ENCODE measurements at regions not wholly inside any gene's neighbourhood (a gene's known extent, or its start where the extent isn't known, plus 50 kb on each side); places are given as distances from the start of the nearest gene placed in this dataset.

DNA sequence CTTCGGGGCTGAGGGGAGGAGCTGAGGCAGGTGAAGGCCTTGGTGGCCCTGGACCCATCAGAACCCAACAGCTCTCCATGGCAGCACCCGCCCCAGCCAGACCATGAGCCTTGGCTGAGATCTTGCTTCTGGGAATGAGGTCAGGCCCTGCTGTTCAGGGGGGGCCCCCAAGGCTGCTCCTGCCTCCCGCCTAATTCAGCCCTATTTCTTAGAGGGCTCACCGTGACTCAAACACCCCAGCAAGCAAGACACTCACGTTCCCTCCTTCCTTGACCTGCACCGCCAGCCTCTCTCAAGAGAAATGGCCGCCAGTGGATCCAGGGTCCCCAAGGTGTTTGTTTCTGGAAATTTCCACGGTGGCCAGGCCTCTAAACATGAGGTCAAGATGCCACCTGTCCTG lies 61.4 kb upstream of the PPP1R26 start:
- TF ChIP-seq POLR2AphosphoS5 (IDR thresholded peaks at IDR 0.05; ENCODE audit: low read depth, low read length): no peak
- no peak for TF ChIP-seq TAF1 (IDR thresholded peaks at IDR 0.05; ENCODE audit: borderline replicate concordance, low read depth, low read length)
- TF ChIP-seq POLR2A (IDR thresholded peaks at IDR 0.05; ENCODE audit: low read depth, low read length): no peak
- no peak for DNase-seq (ENCODE audit: insufficient read length)
- no peak for FAIRE-seq

GRCh38 chr9:135419106-135419505 lies 60.5 kb upstream of the PPP1R26 start:
- FAIRE-seq: no peak
- TF ChIP-seq TAF1 (IDR thresholded peaks at IDR 0.05; ENCODE audit: borderline replicate concordance, low read depth, low read length): no peak
- no peak for DNase-seq (ENCODE audit: insufficient read length)

DNA sequence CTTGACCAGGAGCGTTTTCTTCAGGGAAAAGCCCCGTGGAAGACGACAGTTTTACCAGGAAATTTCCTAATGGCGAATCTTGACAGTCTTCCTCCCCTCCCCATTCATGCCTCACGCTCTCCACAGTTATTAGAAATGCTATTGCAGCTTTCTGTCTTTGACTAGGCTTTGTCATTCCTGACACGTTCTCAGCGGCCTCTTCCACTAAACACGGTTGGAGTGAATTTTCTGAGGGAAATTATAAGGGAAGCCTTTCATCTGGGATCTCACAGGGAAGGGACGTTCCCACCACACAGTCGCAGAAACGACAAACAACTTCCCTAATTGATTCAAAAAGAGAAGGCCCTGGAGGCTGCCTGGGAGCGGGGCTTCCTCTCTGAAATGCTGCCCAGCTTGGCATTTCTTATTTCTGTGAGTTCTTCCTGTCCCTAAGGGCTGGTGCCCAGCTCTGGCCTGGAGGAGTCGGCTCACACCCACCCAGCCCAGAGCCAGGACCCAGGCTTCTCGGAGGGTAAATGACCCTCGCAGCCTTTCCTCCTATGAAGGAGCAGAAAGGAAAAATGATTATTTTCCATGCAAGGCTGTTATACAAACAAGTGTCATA lies 57.1 kb upstream of the PPP1R26 start:
- DNase-seq (ENCODE audit: insufficient read length): no peak
- TF ChIP-seq POLR2AphosphoS5 (IDR thresholded peaks at IDR 0.05; ENCODE audit: low read depth, low read length): no peak
- no peak for TF ChIP-seq TAF1 (IDR thresholded peaks at IDR 0.05; ENCODE audit: borderline replicate concordance, low read depth, low read length)
- TF ChIP-seq POLR2A (IDR thresholded peaks at IDR 0.05; ENCODE audit: low read depth, low read length): no peak
- no peak for FAIRE-seq

DNA sequence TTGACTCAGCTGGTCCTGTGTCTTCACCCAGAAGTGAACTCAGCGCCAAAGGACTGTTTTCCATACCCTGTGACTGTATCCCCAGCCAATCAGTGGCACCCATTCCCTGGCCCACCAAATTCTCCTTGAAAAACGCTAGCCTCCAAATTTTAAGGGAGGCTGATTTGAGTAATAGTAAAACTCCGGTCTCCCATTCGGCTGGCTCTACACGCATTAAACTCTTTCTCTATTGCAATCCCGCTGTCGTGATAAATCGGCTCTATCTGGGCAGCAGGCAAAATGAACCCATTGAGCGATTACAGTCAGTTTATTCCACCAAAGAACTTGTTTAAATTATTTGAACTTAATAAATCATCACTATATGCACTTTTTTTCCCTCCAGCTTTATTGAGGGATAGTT lies 55.9 kb upstream of the PPP1R26 start:
- no peak for FAIRE-seq
- no peak for TF ChIP-seq POLR2A (IDR thresholded peaks at IDR 0.05; ENCODE audit: low read depth, low read length)
- no peak for TF ChIP-seq POLR2AphosphoS5 (IDR thresholded peaks at IDR 0.05; ENCODE audit: low read depth, low read length)
- TF ChIP-seq TAF1 (IDR thresholded peaks at IDR 0.05; ENCODE audit: borderline replicate concordance, low read depth, low read length): no peak
- no peak for DNase-seq (ENCODE audit: insufficient read length)

Data from GM12892 (cell line).